Stimulated activated CD4-positive, alpha-beta T cell treated with anti-CD3 and anti-CD28 coated beads, Interleukin-4, amount 100 ng/mL, for 48 hours (primary cell): ENCODE measurements at regions not wholly inside any gene's neighbourhood (a gene's known extent, or its start where the extent isn't known, plus 50 kb on each side); places are given as distances from the start of the nearest gene placed in this dataset.

ENCODE experiments used
- DNase-seq, 2 donors: peaks; one replicate each; pipeline ENCODE4 v3.0.0-alpha.2; 2020; ENCODE audit warnings: low read depth in 2 of 2

DNA sequence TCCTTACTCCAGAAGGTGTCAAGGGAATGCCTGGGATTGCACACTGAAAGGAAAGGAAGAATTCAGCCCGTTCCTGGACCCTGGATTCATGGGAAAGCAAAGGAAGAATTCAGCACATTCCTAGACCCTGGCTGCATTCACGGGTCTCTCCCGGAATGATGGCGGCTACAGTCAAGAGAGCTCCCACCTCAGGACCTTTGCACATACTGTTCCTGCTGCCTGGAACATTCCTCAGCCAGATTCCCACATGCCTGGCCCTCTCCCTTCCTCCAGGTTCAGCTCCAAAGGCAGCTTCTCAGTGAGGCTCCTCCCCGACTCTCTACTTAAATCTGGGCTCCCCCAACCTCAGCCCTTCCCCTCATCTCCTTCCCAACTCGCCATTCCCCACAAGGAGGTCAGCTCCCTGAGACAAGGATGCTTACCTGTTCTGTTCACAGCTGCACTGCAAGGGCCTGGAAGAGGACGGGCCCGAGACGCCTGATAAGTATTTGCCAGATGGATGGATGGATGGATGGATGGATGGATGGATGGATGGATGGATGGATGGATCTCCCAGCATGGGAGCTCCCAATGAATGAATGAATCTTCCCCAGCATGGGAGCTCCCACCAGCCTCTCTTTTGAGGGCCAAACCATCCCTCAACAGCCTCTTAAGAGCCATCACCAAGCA lies 77.4 kb downstream of the NCOR2 start:
- no peak for DNase-seq

DNA sequence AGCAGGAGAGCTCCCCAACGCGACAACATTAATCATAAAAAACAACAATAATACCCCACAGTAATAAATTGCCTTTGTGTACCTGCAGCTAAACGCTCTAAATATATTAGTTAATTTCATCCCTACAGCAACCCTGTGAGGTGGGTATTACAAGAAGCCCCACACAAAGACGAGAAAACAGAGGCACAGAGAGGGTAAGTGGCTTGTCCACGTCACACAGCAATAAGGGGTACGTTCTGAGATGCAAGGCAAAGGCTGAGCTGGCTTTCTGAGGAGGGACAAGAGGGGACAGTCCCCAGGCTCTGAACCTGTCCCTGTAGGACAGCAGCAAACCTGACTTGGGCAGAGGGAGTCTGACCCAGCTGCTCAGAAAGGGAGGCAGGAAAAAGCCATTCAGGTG lies 78.2 kb downstream of the NCOR2 start:
- no peak for DNase-seq

DNA sequence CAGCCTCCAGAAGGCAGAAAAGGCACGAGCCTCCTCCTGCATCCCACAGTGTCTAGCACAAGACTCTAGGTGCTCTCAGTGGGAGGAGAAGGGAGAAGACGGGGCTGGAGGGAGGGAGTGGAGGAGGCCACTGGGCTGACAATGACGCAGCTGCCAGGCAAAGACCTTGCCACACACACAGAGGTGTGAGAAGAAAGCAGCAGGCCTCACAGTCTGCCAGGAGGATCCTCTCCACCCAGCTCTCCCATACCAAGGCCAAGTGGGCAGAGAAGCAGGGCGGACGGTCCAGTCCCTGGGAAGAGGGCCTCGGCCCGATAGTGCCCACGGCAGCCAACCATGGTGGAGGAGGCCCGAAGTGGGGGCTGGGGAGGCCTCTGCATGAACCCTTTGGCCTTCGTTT lies 78.9 kb downstream of the NCOR2 start:
- no peak for DNase-seq

DNA sequence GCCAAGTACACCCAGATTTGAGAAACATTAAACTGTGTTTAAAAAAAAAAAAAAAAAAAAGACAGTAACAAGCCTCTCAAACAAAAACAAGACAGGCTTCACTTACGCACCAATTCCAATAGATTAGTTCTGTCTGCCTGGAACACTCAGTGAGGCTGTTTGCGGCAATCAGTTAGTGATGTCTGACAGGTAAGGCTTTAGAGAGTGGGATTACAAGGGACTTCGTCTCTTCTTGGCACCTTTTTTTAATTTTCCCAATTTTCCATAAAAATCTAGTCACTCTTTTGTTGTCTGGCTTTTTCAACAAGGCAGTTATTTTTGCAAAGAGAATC lies 79.6 kb downstream of the NCOR2 start:
- no peak for DNase-seq

DNA sequence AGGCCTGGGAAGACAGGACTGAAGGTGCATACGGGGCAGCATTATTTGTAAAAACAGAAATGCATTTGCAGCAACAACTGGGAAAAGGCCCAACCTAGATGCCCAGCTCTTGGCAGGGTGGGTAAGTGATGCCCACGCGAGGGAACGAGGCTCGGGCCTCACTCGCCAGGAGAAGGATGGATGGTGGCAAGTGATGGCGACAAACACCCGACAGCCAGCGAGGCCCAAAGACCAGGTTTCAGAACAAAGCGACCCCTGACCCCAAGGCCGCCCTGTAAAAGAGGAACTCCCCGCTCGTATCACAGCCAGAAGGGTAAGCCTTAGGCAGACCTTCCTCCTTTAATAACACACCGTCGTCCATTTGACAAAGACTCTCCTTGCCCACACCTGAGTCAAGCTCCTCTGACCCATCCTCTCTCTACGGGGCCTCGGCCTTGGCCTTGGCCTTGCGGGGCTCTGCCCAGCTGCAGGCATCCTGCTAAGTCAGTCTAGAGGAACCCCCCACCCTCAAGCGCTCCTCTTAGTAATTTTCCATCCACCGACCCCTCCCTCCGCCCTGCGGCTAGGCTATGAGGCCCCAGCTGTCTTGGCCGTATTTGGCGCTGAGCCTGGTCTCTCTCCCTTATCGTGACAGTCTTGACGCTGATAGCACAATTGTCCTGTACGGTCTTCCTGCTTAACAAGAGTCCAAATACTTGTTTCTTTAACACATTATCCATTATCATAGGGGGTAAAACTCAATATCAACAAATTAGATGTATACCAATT lies 80.2 kb downstream of the NCOR2 start:
- no peak for DNase-seq

DNA sequence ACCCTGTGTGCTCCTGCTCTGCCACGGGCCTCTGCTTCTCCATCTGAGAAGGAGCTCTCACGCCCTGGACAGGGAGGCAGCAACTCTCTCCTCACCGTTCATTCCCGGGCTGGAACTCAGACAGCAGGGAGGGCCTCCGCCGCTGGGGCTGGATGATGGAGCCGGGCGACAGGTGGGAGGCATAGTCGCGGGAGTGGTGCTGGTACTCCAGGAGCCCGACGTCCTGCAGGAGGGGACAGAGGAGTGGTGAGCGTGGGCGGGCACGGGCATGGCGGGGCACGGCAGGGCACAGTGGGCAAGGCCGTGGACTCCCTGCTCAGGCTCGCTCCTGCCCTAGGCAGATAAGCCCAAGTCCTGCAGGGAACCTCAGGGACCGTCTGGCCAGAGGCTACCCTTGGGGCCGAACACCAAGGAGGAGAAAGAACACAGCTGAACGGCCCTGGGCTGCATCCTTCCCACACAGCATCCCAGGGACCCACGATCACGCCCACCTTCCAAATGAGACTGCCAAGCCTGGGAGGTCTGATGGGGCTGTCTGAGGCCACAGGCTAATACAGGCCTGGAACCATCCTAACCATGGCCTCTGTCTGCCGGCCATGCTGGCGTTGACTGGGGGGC lies 81.0 kb downstream of the NCOR2 start:
- DNase-seq = no peak

DNA sequence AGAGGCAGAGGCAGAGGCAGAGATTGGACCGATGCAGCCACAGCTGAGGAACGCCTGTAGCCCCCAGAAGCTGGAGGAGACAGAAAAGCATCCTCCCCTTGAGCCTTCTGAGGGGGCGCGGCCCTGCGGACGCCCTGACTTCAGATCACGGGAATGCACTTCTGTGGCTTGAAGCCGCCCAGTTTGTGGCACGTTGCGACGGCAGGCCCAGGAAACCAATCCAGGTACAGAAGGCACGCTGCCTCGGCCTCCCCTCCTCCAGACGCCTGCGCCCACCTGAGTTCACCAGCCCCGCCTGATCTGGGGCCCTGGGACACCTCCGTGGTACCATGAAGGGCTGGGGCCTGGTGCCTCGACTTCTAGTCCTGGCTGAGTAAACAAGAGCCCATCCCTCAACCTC lies 82.0 kb downstream of the NCOR2 start:
- no peak for DNase-seq

DNA sequence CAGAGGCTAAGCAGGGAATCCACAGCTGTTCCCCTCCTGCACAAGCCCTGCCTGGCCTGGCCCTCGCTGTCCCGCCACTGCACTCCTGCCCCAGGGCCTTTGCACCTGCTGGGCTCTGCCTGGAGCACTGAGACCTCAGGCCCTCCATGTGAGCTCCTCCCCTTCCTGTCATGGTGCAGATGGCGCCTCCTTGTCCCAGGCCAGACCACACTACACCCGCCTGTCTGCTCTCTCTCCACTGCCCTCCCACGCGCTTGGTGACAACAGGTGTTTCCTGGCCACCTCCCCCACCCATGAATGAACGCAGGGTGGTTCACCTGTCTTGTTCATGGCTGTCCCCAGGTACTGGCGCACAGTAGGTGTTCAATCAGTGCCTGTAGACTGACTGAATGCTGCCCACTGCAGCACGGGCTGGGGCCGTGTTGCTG lies 82.9 kb downstream of the NCOR2 start:
- DNase-seq = no peak

DNA sequence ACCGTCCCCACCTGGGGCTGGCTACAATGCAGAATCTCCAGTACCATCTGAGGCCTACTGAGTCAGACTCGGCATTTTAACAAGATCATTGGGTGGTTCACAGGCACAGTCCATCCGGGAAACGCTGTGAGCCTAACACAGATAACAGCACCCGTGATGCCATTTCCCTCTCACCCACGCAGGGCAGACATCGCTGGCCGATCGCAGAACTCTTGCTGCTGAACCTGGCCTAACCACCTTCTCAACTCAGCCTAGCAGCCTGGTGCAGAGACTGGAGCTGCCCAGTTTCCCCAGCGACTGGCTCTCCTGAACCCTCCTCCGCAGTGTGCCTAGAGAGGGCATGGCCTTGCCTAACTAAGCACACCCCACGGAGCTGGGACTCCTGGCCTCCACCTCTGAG lies 83.3 kb downstream of the NCOR2 start:
- DNase-seq = no peak

DNA sequence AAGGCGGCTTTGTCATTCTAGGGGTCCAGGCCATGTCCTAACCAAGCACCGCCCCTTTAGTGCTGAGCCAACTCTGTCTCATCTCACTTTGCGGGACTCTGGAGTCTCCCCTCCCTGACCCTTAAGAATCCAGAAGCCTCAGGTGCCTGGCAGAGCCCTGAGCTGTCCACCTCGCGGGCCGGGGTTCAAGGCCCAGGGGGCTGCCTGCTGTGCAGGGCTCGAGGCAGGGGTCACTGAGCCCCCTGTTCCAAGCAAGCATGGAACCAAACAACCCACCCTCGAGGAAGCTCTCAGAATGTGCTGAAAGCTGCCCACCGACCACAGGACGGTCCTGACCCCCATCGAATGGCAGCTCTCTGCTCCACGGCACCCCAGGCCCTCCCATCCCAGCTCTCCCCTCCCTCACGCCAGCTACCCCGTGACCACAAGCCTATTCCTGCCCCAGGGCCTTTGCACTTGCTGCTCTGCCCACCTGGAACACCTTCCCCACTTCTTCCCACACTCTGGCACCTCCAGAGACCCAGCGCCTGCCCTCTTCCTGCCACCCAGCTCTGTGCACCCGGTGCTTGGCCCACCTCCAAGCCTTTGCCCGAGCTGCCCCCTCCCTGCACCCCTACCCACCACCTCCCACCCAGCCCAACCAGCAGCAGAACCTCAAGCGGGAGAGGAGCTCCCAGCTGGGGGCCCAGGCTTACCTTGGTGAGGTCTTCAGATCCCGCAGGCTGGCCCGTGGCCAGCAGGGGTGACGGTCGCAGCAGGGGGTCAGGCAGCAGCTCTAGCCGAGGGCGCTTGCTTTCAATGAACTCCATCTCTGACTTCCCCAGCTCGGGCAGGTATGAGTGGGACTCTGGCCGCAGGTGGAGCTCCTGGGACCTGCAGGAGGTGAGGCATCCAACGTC lies 84.3 kb downstream of the NCOR2 start:
- DNase-seq = no peak

DNA sequence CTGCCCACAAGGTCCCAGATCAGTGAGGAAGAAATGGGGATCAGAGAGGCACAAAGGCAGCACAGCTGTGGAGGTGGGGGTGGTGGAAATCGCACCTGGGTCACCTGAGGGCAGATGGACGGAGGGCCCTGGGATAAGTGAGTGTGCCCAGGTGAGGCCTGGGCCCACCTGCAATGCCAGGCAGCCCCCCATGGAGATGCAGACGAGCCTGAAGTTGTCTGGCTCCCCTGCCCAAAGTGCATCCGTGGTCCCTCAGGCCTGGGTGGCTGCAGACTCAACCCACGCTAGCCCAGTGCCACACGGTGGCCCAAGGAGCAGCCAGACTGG lies 84.9 kb downstream of the NCOR2 start:
- DNase-seq = no peak

DNA sequence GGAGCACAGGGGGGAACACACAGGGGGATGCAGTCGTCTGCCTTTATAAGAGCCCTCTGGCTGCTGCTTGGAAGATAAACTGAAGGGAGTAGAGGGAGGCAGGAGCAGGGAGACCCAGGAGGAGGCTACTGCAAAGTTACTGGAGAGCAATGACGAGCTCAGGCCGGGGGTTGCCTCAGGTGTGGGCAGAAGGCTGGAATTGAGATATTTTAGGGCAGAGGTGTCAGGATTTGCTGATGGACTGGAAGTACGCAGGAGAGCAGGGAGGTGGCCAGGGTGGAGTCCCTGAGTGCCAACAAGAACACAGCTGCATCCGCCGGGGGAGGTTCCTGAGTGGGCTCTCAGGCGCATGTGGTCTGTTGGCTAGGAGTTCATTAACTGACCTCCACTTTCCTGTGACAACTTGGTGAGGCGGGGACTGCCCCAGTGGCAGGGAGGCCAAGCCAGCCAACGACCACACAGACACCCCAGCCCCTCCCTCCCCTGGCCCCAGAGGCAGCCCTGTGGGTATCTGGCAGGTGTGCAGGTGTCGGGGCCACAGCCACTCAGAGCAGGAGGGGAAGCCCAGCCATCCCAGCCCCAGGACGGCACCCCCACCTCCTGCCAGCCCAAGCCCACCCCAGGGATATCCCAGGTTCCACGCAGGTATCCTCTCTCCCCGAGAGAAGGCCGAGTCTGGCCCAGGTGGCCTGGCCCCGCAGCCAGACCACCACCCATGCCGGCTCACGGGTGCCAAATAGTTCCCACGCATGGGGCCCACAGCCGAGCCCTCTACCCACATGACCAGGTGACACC lies 85.4 kb downstream of the NCOR2 start:
- no peak for DNase-seq

DNA sequence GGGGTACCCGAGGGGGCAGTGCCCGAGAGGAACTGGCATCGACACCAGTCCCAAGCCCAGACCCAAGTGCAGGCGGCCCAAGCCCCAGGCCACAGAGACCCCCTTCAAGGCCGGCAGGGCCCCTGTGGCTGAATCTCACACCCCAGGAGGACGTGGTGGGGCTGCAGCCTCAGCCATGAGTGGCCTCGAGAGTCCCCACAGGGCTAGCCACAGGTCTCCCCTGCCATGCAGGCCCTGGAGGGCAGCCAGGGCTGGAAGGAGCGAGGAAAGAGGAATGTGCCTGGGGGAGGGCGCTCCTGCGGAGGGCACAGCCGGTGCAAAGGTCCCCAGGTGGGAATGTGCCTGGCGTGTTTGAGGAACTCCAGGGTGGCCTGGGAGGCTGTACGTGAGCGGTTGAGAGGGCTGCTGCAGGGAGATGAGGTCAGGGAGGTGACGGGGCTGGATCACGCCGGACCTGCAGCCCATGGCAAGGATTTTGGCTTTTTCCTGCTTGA lies 86.1 kb downstream of the NCOR2 start:
- no peak for DNase-seq

DNA sequence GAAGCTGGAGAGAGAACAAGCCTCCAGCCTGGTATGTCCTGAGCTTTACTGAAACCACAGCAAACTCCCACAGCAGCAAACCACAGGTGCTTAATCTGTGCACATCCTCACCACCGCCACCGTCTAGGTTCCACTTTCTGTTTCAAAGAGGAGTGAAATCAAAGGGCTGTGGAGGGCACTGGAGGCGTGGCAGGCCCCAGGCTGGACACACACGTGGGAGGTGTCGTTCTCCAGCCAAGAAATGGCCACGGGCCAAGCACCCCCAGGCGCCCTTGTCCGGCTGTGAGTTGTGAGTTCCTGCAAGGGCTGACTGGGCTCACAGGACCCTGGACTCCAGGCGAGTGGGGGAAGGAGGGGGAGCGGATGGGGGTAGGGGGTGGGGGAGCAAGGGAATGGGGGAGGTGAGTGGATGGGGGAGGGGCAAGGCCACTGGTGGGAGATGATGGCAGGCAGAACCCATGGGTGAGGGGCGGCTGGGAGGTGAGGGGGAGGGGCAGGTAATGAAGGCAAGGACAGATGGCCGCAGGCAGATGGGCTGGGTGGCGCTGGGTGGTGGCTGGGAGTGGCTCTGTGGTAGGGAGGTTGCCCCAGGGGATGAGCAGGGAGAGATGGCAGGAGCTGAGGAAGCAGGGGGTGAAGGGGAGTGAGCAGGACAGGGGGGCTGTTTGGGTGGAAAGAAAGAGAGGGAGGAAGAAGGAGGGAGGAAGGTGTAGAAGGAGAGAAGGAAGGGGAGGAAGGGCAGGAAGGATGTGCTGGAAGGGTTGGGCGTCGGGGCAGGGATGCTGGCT lies 86.7 kb downstream of the NCOR2 start:
- peak in 1 of 2 donors; percentile 44 for DNase-seq

DNA sequence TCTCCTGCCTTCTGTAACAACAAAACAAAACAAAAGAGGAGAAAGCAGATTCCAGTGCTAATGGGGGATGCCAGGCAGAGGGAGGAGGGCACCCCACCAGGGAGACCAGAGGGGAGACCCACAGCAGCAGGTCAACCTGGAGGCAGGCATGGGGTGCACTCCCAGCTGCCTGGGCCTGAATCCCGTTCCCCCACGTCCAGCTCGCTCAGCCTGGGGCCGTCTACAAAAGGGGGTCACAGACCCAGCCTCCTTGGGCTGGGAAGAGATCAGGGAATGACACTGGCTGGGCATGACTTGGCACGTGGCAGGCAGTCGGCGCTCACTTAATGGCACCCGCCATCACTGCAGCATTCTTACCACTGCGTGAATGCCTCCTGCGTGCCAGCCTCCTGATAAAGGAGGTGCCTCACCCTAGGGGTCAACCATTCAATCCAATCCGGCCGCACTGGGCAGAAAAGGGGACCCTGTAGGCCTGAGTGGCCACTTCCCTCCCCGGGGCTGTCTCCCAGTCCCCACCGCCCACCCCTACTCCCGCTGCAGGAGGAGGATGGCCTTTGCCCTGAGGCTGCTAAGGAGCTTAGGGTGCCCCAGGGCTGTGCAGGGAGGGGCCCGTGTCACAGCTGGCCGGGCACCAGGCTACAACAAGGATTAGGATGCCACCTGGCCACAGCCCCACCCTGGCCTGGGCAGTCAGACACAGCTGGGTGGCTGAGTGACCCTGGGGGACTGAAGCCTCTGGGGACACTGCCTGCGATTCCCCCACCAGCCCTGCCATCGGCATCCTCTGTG lies 87.5 kb downstream of the NCOR2 start:
- no peak for DNase-seq

DNA sequence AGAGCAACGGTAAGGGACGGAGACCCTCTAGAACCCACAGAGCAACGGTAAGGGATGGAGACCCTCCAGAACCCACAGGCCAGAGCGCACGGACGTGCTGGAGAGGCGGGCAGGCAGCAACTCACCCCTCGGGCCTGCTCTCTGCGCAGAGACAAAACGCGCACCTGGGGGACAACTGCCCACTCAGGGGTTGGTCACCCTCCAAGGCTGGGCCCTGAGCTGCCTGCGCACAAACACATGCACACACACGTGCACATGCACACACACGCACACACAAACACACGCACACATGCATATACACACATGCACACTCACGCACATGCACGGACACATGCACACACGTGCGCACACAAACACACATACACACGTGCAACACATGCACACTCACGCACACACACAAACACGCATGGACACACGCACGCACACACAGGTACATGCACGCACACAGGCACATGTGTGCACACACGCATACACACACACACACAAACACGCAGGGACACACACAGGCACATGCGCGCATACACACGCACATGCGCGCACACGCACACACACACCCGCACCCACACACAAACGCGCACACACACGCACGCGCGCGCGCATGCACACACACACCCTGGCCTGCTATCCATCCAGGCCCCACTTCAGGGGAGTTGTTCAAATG lies 88.3 kb downstream of the NCOR2 start:
- DNase-seq = no peak

DNA sequence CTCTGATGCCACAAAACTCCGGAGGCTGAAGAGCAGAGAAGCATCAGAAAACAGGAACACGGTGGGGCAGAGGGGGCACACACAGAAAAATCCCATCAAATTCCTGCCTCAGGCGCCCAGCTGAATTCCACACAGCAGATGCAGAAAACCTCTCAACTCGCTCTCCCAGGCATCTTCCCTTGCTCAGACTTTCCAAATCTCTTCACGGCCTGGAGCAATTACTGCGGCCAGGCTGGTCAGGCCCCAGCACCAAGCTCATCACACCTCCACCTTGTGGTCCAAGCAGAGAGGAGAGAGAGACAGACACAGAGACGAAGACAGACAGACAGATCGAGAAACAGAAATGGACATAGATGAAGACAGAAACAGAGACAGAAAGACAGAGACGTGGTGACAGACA lies 89.0 kb downstream of the NCOR2 start:
- no peak for DNase-seq

DNA sequence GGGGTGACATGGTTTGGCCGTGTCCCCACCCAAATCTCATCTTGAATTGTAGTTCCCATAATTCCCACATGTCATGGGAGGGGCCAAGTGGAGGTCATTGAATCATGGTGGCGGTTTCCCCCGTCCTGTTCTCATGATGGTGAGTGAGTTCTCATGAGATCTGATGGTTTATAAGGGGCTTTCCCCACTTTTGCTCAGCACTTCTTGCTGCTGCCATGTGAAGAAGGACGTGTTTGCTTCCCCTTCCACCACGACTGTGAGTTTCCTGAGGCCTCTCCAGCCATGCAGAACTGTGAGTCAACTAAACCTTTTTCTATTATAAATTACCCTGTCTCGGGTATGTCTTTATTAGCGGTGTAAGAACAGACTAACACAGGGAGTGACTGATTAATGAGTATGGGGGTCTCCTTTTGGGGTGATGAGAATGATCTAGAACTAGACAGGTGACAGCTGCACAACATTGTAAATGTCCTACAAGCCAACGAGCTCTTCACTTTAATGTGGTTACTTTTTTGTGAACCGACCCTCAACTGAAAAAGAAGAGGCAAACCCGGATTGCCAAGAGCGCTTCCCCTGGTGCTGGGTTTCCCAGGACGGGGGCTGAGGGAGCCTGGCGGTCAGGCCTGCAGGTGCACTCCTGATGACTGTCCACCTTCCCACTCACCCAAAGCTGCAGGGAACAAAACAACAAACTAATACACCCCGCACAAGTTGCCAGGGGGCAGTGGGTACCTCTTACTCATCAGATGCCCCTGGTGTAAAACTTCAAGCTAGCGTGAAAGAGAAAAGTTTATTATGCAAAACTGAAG lies 90.1 kb downstream of the NCOR2 start:
- no peak for DNase-seq
